ENCODE measurements at regions not wholly inside any gene's neighbourhood (a gene's known extent, or its start where the extent isn't known, plus 50 kb on each side); places are given as distances from the start of the nearest gene placed in this dataset.
"Not testable (repeated sequence)": the region's sequence is repeated elsewhere in the genome, so short reads cannot be mapped to it uniquely, and the experiment has no call there.

- ATAC-seq; intact Hi-C loops (cut with DNase I); DNase-seq (ENCODE audit: missing footprints): not testable (repeated sequence)
Measured at GRCh38 chr2:181737302-181737701, 57.0 kb upstream of the NEUROD1 start.

- intact Hi-C loops (cut with DNase I) = no loop called here
- DNase-seq (ENCODE audit: missing footprints) (no peak), ATAC-seq (no peak)
Measured at GRCh38 chr2:181738074-181738473, 57.8 kb upstream of the NEUROD1 start.

GRCh38 chr2:181738563-181738962, 58.2 kb upstream of the NEUROD1 start:
- intact Hi-C loops (cut with DNase I) = no loop called here
- ATAC-seq (no peak), DNase-seq (ENCODE audit: missing footprints) (no peak)

DNA sequence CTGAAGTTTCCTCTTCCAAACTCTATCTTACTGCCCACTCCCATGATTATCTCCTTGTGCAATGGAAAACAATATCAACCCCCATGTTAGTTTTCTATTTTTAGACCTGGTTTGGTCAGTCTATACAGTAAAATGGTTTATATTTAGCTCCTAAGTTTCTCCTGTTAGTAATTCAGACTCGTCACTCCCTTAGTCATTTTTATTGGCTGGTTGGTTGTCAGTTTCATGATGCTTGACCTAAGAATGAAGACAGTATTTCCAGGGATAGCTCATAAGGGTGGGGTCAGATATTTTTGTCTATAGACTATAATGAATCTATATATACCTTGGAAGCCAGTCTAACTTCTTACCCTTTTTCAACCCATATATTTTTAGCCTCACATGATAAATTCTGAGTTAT, 61.4 kb upstream of the NEUROD1 start:
- ATAC-seq = no peak
- DNase-seq (ENCODE audit: missing footprints) = no peak
- intact Hi-C loops (cut with DNase I) = loop anchor here (5.0 kb wide), 3 partner anchors 166 to 911 kb away; no protein-coding TSS in a partner anchor

DNA sequence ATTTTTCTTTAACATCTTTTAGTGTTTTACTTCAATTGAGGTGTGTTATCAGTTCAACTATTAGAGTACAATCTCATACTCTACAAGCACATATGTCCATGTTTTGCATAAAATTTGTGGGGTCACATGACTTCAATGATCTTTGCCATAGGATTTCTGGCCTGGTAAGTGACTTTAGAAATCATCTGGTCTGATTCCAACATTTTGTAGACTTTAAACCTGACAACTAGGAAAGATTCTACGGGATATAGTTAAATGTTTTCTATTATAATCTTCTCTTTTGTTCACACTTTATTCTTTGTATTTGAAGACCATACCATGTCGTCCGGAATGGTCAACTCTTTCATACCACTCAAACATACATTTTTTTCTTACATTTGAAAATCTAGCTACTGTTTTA, 62.0 kb upstream of the NEUROD1 start:
- intact Hi-C loops (cut with DNase I) = loop anchor here (5.0 kb wide), 3 partner anchors 165 to 910 kb away; no protein-coding TSS in a partner anchor
- DNase-seq (ENCODE audit: missing footprints) = no peak
- no peak for ATAC-seq

DNA sequence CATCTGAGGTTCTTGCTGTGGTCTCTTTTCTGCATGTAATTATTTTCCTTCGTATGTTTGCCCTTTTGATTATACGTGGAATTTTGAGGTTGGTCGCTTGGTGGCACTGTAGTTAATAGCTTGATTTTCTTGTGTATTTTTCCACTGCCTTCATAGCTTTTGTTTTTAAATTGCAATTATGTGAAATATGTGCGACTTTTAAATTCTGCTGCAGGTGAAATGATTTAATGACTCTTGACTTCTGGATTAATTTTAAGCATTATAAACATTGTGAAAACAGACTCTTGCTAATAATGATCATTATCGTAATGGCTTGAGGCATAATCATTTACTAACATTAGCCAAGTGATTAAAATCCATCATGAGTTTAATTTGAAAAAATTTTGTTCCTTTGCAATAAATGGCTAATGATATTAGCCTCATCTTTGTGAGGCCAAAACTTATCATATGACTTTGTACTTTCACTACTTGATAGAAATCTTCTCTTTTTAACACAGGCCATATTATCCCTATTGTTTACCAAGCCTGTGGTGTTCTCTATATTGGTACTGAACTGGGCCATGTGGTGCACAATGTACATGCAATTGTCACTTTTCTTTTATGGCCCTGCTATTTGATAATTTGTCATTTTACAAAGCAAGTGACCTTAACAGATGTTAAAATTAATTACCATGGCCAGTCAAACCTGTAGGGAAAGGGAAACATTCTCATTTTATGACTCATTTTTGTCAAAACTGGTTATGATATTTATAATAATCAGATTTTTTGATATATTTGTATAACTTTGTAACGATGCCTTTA, 62.8 kb upstream of the NEUROD1 start:
- intact Hi-C loops (cut with DNase I) = loop anchor here (1.0 to 5.0 kb wide), 4 partner anchors 164 to 909 kb away; no protein-coding TSS in a partner anchor
- ATAC-seq (no peak), DNase-seq (ENCODE audit: missing footprints) (no peak)

- ATAC-seq (no peak), DNase-seq (ENCODE audit: missing footprints) (no peak)
- intact Hi-C loops (cut with DNase I) = loop anchor here (1.0 to 5.0 kb wide), 4 partner anchors 164 to 909 kb away; no protein-coding TSS in a partner anchor
Measured at GRCh38 chr2:181743723-181744031, 63.4 kb upstream of the NEUROD1 start.

DNA sequence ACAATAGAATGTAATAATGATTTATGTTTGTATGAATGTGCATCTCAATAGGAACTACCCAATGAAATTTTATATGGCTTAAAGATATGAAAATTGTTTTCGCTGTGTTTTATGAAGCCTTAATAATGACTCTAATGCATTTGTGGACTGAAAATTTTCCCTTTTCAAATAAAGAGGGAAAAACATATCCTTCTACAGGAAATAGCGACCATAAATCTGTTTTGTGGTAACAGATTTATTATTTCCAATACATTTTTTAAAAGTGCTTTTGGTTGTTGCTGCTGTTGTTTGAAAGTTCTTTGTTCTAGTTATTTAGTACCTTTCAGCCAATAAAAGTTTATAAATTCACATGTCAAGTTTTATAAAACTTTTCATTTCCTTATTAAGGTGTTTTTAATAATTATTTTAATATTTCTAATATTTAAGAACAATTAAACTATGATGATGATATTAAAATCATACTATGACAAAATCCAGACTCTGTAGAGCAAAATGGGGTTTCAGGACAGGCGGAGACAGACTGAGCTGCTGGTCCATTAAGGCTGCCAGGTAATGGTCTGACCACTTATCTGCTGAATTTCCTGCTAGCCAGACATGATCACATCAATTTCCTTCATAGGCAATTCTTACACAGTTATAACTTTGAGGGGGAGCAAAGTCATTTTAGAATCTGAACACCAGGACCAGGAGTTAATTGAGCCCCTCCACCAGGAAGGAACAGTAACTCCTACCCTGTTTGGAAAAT, 65.7 kb upstream of the NEUROD1 start:
- no peak for ATAC-seq
- DNase-seq (ENCODE audit: missing footprints) = no peak
- intact Hi-C loops (cut with DNase I) = no loop called here

DNA sequence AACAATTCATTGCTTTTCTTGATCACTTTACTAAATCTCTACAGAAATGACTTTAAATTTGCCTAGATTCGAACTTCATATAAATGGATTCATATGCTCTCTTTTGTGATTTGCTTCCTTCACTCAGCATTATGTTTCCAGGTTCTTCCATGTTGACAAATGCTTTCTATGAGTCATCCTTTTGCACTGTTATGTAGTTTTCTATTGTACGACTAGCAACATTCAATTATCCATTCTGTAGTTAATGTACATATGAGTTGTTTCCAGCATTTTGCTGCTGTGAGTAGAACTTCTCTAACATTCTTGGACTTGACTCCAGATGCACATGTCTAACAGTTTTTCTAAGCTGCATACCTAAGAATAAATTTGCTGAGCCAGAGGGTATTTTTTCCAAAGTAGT, 66.5 kb upstream of the NEUROD1 start:
- intact Hi-C loops (cut with DNase I) = no loop called here
- no peak for ATAC-seq

GRCh38 chr2:181750305-181750704, 70.0 kb upstream of the NEUROD1 start:
- DNase-seq (ENCODE audit: missing footprints) (no peak), ATAC-seq (no peak)
- intact Hi-C loops (cut with DNase I) = no loop called here

More for the DNA sequence above, 66.5 kb upstream of the NEUROD1 start:
- no peak for DNase-seq (ENCODE audit: missing footprints)

DNA sequence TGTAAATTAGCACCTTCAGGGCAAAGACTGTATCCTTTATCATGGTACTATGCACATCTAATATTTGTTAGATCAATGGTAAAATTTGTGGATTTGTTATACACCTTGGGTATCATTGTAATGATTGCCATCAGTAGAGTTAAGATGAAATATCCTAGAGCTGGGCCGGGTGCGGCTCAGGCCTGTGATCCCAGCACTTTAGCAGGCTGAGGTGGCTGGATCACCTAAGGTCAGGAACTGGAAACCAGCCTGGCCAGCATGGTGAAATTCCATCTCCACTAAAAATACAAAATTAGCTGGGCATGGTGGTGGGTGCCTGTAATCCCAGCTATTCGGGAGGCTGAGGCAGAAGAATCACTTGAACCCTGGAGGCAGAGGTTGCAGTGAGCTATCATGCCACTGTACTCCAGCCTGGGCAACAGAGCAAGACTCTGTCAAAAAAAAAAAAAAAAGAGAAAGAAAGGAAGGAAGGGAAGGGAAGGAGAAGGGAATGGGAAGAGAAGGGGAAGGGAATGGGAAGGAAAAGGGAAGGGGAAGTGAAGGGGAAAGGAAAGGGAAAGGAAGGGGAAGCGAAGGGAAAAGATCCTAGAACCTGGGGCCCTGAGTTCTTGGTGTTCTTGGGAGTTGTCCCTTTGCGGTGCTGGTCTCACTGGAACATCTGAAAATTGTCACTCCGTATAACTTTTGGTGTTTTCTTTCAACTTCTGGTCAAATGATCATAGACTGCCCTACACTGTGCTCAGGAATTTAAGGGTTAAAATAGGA, 71.1 kb upstream of the NEUROD1 start:
- intact Hi-C loops (cut with DNase I) = no loop called here
- DNase-seq (ENCODE audit: missing footprints) (no peak), ATAC-seq (no peak)

- ATAC-seq (no peak), DNase-seq (ENCODE audit: missing footprints) (no peak)
- intact Hi-C loops (cut with DNase I) = no loop called here
Measured at GRCh38 chr2:181752301-181752700, 72.0 kb upstream of the NEUROD1 start.

GRCh38 chr2:181753686-181754085, 73.4 kb upstream of the NEUROD1 start:
- DNase-seq (ENCODE audit: missing footprints) (no peak), ATAC-seq (no peak)
- intact Hi-C loops (cut with DNase I) = no loop called here

DNA sequence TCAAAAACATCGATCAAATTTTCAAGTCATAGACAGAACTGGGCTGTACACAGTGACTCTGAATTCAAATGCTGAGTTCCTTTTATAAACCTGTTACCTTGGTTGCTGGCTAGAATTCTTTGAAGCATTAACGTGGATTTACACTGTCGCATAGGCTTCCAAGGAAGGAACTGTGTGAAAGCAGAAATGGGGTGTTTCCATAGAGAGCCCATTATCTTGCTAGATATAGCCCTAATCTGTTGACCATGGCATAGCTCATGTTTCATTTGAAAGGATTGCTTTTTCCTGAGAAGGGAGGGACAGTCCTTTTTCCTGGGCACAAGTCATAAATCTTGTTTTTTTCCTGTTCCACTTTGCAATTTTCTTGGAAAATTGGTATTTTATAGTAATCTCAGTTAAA, 73.8 kb upstream of the NEUROD1 start:
- no peak for DNase-seq (ENCODE audit: missing footprints)
- intact Hi-C loops (cut with DNase I) = no loop called here
- ATAC-seq = no peak

- intact Hi-C loops (cut with DNase I) = no loop called here
- ATAC-seq = no peak
- DNase-seq (ENCODE audit: missing footprints) = no peak
Measured at GRCh38 chr2:181755181-181755580, 74.9 kb upstream of the NEUROD1 start.

DNA sequence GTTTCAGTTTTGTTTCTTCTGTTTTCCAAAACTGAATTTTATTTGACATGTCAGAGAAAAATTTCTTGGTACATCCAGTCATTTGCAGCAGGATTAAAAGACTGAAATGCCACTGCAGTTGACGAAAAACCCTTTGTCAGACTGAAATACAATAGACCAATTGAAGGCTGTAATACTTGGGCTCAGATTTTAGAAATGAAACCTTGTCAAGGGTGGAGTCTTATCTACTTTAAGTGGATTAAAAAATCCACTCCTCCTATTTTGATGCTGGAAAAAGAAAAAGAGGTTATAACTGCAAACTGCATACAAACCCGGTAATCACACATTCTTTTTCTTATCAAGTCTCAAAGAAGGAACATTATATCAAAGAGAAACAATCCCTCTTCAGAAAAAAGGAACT, 80.2 kb upstream of the NEUROD1 start:
- intact Hi-C loops (cut with DNase I) = no loop called here
- DNase-seq (ENCODE audit: missing footprints) (no peak), ATAC-seq (no peak)

GRCh38 chr2:181761175-181761574, 80.9 kb upstream of the NEUROD1 start:
- DNase-seq (ENCODE audit: missing footprints) (no peak), ATAC-seq (no peak)

GRCh38 chr2:181762000-181762399, 81.7 kb upstream of the NEUROD1 start:
- DNase-seq (ENCODE audit: missing footprints) (no peak), ATAC-seq (no peak)
- intact Hi-C loops (cut with DNase I) = no loop called here

More at GRCh38 chr2:181761175-181761574, 80.9 kb upstream of the NEUROD1 start:
- intact Hi-C loops (cut with DNase I) = no loop called here

DNA sequence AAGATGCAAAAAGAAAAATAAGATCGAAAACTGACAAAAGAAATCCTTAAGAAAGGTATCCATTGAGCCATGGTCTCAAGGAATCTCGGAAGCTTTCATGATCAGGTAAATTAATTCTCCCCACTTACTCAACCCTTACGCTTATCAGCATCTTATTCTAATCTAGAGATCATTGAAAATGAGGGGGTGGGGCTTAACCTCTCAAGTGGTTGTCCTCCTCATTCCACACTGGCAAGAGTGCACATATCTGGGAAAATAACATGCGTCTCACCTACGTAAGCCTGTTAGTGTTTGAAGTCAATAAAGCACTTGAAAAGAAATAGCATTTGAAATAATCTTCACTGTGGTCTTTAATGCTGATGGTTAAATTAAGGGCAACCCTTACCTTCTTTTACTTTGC, 82.5 kb upstream of the NEUROD1 start:
- ATAC-seq (no peak), DNase-seq (ENCODE audit: missing footprints) (no peak)
- intact Hi-C loops (cut with DNase I) = no loop called here

All from Right ventricle myocardium inferior (tissue), 1 donor.